ENCODE measurements at regions not wholly inside any gene's neighbourhood (a gene's known extent, or its start where the extent isn't known, plus 50 kb on each side); places are given as distances from the start of the nearest gene placed in this dataset.
A peak's percentile ranks its signal among the peaks of the same experiment; 100 is the strongest.

DNA sequence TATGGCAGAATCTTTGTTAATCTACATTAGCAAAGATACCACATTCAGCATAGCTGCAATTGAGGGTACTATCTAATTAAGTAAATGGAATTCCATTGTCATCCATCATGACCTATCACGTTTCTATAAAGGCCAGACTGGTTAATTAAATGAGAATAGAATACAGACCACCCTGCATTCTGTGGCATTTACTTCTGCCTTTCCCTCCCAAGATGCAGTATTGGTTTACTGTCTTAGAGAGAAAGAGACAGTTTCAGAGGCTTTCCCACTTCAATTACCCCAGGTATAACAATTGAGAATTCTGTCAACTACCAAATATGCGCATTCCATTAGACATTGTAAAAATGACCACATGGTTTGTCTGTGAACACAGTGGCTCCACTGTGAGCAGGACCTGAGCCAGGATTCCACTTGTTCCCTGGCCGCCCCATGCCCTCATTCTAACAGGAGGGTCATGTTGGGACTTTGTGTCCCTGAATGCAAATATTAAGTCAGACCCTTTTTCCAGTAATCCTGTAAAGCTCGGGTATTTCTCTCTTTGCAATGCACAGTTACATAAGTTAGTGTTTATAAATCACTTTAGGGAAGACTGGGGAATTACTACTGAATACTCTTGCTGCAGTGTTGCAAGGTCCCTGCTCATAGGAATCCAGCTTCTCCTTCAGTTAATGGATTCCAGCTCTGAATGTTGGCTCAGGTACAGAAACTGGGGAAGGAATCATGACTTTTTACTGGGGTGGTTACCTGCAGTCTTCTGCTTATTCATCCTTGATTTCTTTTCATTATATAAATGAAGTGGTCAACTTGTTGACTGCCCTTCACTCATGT, 261.0 kb downstream of the PDGFC start:
- ATAC-seq = no peak
- intact Hi-C loops (cut with DNase I) = no loop called here
- no peak for DNase-seq

DNA sequence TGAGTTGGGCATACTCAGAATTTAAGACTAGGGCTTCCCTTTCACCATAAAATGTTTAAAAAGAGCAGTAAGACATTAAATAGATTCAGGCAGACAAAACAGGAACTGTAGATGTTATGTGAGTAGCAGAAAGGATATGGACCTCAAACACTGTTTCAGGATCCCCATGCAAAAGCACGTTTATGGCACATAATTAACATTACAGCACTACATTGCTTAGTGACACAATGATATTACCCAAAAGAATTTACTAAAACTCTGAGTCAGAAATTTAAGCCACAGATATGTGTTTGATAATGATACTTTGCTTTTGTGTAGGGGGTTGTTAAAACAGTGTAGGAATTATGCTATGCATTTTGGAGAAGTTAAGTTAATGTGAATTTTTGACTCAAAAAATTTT, 266.3 kb downstream of the PDGFC start:
- intact Hi-C loops (cut with DNase I) = no loop called here
- no peak for DNase-seq
- no peak for ATAC-seq

DNA sequence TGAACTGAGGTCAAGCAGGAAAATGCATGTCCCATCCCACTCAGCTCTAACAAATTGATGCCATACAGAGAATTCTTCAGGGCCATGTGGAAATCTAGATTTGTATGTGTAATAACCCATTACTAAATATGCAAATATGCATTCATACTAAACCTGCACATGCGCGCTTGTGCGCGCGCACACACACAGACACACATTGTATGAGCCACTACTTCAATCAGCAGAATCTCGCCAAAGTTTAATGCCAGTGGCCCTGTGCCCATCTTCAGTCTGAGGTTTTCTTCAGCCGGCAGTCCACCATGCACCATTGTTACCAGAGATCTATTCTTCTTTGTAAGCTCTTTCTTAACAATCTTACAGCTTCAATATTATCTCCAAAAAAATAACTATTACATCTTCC, 276.4 kb downstream of the PDGFC start:
- DNase-seq = no peak

DNA sequence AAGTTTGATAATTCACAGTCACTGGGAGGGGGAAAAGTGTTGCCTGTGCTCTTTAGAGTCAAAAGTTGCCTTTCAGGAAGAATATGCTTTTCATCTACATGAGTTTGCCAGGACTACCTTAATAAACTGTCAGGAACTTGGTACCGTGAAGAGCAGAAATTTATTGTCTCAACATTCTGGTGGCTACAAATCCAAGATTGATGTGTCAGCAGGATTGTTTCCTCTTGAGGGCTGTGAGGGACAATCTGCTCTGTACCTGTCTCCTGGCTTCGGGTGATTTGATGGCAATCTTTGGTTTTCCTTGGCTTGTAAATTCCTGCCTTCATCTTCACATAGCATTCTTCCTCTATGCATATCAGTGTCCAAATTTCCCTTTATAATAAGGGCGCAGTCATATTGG, 277.2 kb downstream of the PDGFC start:
- intact Hi-C loops (cut with DNase I) = no loop called here
- no peak for DNase-seq
- no peak for ATAC-seq

More for the DNA sequence above, 276.4 kb downstream of the PDGFC start:
- intact Hi-C loops (cut with DNase I) = no loop called here
- no peak for ATAC-seq

DNA sequence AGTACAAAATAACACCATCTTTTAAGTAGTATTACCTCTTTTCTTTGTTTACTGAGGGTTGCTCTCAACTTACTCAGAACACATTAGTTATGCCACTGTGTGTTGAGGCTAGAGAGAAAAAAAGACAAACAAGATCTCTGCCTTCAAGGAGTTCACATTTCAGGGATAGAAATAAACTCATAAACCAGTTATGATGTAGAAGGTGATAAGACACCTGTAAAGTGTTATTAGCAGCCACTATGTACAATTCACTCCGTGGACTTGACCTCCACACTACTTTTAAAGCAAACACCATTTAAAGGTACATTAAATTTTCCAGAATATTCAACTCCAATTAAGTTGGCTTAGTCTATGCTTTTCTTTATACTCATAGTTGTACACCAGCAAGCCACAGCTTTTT, 278.0 kb downstream of the PDGFC start:
- intact Hi-C loops (cut with DNase I) = no loop called here
- no peak for ATAC-seq
- no peak for DNase-seq

DNA sequence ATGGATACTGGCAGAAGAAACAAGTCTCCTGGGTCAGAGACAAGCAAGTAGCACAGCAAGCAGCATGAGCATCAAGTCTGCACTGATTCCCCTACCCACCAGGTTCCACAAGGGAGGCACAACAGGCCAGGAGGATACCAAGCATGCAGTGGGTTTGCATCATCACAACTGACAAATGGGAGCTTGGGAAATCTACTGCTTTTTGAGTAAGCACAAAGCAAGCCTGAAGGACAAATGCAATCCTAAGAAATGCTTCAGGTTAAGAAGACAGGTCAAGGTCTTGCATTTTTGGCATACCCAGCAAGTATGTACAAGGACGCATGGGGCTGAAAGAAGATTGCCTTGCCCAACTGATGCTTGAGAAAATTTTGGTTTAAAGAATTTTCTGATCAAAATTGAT, 279.6 kb downstream of the PDGFC start:
- ATAC-seq (no peak), DNase-seq (no peak)
- intact Hi-C loops (cut with DNase I) = no loop called here

DNA sequence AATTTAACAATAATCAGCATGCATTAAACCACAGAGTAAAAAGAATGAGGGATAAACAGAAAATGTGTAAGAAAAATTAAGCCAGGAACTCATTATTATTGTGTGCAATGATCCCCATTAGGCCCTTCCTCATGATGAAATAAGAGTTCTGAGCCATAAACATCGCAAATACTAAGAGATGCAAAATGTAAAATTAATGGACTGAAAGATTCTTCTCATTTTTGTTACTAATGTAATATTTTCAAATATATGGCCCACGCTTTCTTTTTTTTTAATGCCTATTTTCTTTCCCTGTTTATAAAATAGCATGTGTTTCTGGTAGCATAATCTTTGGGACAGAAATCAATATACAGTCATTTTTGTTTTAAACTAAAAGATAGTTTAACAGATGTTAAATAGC, 281.0 kb downstream of the PDGFC start:
- intact Hi-C loops (cut with DNase I) = no loop called here
- DNase-seq (no peak), ATAC-seq (no peak)

DNA sequence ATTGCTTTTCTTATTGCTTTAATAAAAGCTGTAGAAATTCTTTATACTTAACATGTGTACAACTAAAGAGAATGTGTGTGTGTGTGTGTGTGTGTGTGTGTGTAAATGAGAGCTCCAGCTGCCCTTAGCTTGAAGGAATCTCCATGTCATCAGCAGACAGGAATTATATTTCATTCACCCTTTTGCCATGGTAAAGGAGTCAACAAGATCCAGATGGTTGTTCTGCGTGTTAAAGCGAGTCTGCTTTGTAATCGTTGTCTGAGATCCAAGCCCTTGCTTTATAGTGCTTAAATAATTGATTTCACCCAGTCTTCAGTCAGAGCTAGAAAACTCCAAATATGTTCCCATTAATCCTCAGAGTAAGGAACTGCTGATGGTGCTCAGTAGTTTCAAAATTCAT, 285.5 kb downstream of the PDGFC start:
- intact Hi-C loops (cut with DNase I) = no loop called here
- ATAC-seq (no peak), DNase-seq (no peak)

DNA sequence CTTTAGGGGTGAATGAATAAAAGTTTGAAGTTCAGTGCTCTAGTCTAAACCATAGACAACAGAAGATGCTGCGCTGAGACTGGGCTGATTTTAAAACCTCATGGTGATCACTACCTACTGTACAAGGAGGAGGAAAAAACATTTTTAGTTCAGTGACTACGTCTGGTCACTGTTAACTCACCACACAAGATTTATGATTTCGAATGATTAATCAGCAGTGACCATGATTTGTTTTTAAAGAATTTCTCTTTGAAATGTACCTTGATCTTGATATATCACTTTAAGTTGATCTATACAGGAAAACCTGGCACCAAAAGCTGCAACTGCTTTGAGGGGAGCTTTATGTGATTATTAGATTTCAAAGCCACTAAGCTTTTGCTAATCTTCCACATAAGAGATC, 286.3 kb downstream of the PDGFC start:
- ATAC-seq (no peak), DNase-seq (no peak)
- intact Hi-C loops (cut with DNase I) = no loop called here

DNA sequence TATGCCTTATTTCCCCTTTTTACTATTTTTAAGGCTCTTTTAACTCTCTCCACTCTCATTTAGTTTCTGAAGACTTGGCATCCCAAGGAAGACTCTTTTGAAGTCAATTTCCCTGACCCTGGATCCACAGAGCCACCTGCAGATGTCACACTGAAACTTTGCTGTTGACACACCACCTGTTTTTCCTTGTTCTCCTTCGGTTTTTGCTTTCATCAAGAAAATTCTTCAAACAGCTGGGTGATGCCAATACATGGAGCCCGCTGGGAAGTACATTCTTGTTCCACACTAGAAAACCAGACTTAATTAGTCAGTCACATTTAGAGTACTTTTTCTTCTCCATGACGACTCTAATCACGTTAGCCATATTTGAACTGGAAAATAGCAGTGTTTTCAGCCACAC, 293.9 kb downstream of the PDGFC start:
- DNase-seq (no peak), ATAC-seq (no peak)
- intact Hi-C loops (cut with DNase I) = no loop called here

DNA sequence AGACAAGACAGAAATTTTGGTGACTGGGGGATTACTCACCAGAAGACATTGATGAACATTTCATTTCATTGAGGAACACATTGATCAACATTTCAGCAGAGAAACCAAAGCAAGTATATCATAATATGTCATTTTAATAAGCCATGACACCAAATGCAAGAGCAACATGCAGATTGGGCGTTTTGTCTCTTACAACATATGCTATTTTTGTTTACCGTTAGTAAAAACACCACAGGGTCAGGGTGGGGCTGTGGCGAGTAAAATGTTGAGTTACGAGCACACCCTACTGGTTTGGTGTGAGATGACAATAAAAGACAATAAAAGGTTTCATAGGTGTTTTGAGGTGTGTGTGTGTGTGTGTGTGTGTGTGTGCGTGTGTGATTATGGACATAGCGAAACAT, 294.5 kb downstream of the PDGFC start:
- peak in 1 of 2 donors; percentile 31 for ATAC-seq
- no peak for DNase-seq
- intact Hi-C loops (cut with DNase I) = no loop called here

DNA sequence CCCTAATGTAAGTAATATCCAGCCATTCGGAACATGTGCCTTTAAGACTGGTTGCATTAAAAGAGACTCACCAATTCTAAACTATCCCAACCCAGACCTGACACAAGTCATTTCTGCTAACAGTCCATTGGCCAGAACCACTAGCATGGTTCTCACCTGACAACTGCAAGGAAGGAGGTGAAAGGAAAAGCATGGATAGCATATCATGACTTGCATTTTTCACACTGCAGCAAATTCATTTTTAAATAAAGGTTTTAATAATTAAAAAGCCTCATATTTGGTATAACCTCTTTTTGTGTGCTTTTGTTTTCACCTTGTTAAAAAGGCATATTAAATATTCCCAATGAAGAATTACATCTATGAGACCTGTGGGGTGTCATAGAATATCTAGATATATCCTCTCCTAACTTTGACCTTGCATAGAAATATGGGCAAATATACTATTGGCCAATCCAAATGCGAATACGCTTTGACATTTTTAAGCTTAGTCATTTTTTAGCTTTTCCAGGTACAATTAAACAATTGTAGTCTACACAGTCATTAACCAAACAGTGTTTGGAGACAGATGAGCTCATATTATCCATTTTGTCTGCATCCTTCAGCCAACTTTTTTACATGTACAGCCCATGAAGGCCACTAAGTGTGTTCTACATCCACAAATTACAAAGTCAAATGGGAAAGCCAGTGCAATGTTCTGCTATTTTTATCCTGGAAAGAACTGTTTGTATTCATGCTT, 295.3 kb downstream of the PDGFC start:
- intact Hi-C loops (cut with DNase I) = no loop called here
- ATAC-seq = no peak

DNA sequence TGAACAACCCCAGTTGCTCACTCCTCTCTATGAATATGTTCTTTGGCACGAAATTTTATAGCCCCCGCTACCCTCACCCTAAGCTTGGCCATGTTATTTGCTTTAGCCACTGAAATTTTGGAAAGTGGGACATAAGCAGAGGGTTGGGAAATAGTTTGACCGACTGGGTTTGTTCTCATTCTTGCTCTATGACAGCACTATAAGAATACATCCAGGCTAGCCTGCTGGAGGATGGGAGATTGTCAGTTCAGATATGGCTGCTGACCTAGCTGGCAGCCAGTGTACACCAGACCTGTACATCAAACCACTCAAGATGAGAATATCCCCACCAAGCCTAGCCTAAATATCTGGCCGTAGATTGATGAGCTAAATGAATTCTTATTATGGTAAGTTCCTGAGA, 298.1 kb downstream of the PDGFC start:
- DNase-seq (no peak), ATAC-seq (no peak)
- intact Hi-C loops (cut with DNase I) = no loop called here

More for the DNA sequence above, 295.3 kb downstream of the PDGFC start:
- DNase-seq = no peak

DNA sequence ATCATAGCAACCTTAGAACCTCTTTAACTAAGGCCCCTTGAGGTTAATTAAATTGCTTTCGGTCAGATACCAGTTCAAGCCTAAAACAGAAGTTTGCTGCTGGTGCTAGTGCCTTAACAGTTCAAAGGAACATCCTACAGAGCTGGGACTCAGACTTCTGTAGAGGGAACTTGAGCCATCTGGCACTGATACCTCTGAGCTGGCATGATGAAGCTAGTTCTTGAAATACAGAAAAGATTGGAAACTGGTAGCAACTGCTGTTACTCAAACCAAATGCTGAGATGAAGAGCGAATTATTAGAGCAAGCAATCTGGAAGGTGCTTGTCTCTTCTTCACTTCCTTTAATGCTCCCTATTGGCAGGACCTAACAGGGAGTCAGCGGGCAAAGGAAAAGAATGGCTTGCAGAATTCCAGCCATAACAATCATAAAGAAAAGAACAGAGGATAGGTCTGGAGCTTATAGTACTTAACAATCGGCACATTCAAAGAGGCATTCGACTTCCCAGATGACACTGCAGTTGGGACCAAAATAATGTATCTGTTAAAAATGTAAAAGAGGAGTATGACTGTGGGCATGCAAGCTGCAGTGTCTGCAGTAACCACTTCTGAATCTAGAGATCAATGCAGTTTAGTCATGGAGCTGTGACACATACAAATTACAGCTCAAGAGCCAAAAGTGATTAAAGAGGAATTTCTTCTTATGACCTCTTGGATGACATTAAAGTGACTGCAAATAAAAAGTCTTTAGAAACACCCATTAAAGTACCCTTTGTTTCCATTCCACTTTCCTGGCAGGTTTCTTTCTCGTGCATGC, 298.9 kb downstream of the PDGFC start:
- intact Hi-C loops (cut with DNase I) = no loop called here
- ATAC-seq = peak in 1 of 2 donors; percentile 41
- no peak for DNase-seq

DNA sequence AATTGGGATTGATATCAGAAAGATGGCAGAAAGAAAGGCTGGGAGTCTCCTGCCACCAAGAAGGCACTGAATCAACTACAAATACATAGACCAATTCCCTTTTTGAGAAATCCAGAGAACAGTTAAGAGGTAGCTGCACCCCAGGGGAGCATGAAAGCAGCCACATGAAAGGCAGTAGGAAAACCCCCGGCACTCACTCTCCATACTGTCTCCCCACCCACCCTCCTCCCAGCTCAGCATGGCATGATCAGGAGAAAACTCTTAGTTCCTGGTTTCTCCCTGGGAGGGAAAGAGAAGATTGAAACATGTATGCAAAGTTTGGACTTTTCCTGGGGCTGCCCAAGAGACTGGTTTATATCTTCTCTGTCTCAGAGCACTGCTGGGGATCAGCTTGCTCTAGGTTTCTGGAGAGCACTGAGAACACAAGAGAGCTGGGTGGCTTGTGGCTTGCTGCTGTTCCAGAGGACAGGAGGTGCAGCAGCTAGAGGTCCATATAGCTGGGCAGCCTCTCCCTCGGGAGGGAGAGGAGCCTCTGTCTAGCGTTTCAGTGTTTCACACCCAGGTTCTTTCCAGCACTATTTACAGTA, 305.7 kb downstream of the PDGFC start:
- no peak for DNase-seq
- intact Hi-C loops (cut with DNase I) = no loop called here
- ATAC-seq = no peak

DNA sequence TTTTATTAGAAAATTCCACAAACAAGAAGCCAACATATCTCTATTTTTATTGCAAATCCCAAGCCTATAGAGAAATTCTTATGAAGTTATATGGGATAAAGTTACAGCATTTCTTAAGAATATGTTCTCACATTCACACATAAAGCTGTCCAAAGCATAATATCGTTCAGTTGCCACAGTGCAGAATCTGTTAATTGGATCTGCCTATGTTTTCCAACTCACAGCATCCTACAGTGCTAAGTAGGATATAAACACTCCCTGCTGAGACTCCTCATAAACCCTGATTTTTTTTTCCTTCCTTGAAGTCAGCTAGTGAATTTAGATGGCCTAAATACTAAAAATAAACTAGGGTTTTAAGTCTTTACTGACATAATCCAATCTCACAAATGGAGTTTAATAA, 307.9 kb downstream of the PDGFC start:
- intact Hi-C loops (cut with DNase I) = no loop called here
- no peak for DNase-seq
- ATAC-seq = no peak

DNA sequence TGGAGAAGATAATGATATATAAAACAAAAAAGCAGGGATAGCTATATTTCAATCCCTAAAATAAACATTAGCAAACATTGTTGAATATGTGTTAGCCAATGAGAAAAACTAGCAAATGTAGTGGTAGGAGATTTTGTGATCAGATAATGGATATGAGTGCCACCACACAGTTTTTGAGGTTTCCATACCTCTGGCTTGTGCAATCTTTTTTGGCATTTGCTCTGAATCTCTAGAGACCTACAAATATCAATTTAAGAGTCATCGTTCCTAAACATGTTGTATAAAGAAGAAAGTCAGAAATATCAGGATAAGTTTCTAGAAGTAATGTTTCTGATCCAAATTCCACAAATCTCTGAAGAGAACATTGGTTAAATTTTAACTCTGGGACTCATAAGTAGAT, 308.7 kb downstream of the PDGFC start:
- intact Hi-C loops (cut with DNase I) = no loop called here

DNA sequence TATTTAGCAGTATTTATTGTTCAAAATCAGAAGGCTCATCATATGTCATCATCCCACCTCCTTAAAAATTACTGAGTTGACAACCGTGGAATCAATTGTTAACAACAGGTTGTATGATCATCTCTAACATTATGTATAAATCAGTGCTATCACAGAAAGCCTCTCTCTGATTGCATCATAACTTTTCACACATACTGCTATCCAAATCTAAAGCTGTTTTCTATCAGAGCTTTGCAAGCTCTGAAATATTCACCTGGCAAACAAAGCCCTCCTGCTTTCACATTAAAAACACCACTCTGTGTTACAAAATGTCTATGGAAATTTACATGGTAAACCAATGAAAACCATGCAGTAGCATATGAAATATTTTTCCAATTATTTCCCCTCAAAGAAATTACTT, 310.0 kb downstream of the PDGFC start:
- ATAC-seq = no peak
- intact Hi-C loops (cut with DNase I) = no loop called here

More for the DNA sequence above, 308.7 kb downstream of the PDGFC start:
- DNase-seq = no peak
- no peak for ATAC-seq

DNA sequence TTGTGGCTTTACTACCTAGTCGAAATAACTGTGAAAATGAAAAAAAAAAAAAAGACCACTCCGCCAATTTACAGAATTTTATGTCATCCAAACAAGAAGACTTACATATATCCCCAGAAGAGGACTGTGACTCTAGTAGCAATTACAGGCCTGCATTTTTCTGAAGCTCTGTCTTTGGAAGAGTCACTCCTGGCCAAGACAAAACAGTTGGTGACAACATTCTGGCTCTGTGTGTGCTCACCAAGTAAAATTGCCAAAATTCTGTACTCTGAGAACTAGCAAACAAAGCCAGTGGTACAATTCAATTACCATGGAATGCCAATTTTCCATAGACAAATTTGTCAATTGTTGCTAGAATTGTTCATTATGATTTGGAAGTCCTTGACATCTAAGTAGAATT, 311.1 kb downstream of the PDGFC start:
- ATAC-seq = no peak
- intact Hi-C loops (cut with DNase I) = no loop called here
- DNase-seq = no peak

More for the DNA sequence above, 310.0 kb downstream of the PDGFC start:
- no peak for DNase-seq

DNA sequence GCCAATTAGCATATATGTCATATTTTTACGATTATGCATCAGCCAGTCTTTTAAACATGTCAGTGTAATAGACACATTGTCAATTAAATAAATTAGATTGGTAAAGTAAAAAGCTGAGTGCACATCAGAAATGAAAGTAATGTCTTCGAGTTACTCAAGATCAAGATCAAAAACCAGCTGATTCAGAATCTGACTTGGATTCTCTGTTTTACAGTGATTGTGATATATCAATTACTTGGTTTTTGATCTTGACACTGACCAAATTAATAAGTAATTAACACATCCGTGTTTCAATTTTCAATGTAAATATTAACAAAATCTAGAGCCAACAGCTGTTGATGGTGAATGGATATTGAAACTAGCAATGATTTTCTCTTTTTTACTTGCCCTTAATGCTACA, 311.6 kb downstream of the PDGFC start:
- no peak for DNase-seq
- no peak for ATAC-seq
- intact Hi-C loops (cut with DNase I) = no loop called here
